Esophagus squamous epithelium (tissue), 4 donors: ENCODE measurements at regions not wholly inside any gene's neighbourhood (a gene's known extent, or its start where the extent isn't known, plus 50 kb on each side); places are given as distances from the start of the nearest gene placed in this dataset.

Experiments used
- CTCF ChIP-seq, 6 experiments: fragments of 450-650 bp in 4 of 6; fragments of 200-600 bp in 2 of 6; sonication (generic) in 2 of 6; IDR thresholded peaks; one replicate each; pipeline ENCODE4 v1.5.1; 2016 to 2019; ENCODE audit warnings: antibody characterized with exemption in 6 of 6, mild to moderate bottlenecking in 4 of 6, moderate library complexity in 4 of 6
- POLR2A ChIP-seq, 4 donors: fragments of 450-650 bp; IDR thresholded peaks; one replicate each; pipeline ENCODE4 v1.6.1; 2017; ENCODE audit warnings: antibody characterized with exemption in 4 of 4, mild to moderate bottlenecking in 4 of 4, moderate library complexity in 3 of 4

GRCh38 chr5:8048920-8049319 is 180.0 kb downstream of the MTRR start:
- TF ChIP-seq CTCF (IDR thresholded peaks at IDR 0.05) = no peak
- TF ChIP-seq POLR2A (IDR thresholded peaks at IDR 0.05) = no peak
